Fibroblast of lung (primary cell): ENCODE measurements at regions not wholly inside any gene's neighbourhood (a gene's known extent, or its start where the extent isn't known, plus 50 kb on each side); places are given as distances from the start of the nearest gene placed in this dataset.

Experiments used
- CTCF ChIP-seq, 2 donors: IDR thresholded peaks in 1 of 2; conservative IDR thresholded peaks in 1 of 2; 1 replicate in 1 of 2; 2 replicates in 1 of 2; pipeline ENCODE4 v1.5.1; 2011 to 2012; ENCODE audit warnings: low read length in 2 of 2, control low read depth in 1 of 2, inconsistent platforms in 1 of 2, low read depth in 1 of 2, mild to moderate bottlenecking in 1 of 2
- EZH2 ChIP-seq: IDR thresholded peaks from 2 replicates; pipeline ENCODE4 v1.5.1; 2012; ENCODE audit warnings: low read length, control low read depth, mild to moderate bottlenecking; ENCODE audit errors: missing control alignments

- TF ChIP-seq CTCF (conservative IDR thresholded peaks at IDR 0.05 in 1 of 2, IDR thresholded peaks at IDR 0.05 in 1 of 2; ENCODE audit: low read depth in 1 of 2, low read length in 2 of 2) (no peak), EZH2 (no peak)
Measured at GRCh38 chr3:137325170-137325569, 367.4 kb downstream of the IL20RB start.
